GM19099 (cell line): ENCODE measurements at regions not wholly inside any gene's neighbourhood (a gene's known extent, or its start where the extent isn't known, plus 50 kb on each side); places are given as distances from the start of the nearest gene placed in this dataset.

ENCODE experiments used
- POLR2A ChIP-seq: IDR thresholded peaks from 3 replicates; pipeline ENCODE4 v1.6.1; 2011; ENCODE audit warnings: low read depth; ENCODE audit not compliant: insufficient read length; ENCODE audit errors: extremely low read depth

- TF ChIP-seq POLR2A, result no peak
Observed at GRCh38 chr2:234335661-234336228, 161.1 kb downstream of the ARL4C start.

- TF ChIP-seq POLR2A, result no peak
Observed at GRCh38 chr2:234334756-234335155, 162.1 kb downstream of the ARL4C start.

- no peak for TF ChIP-seq POLR2A
Observed at GRCh38 chr2:234334151-234334550, 162.7 kb downstream of the ARL4C start.

GRCh38 chr2:234333168-234334130, 163.4 kb downstream of the ARL4C start:
- TF ChIP-seq POLR2A, result no peak

GRCh38 chr2:234331966-234332365, 164.9 kb downstream of the ARL4C start:
- no peak for TF ChIP-seq POLR2A

GRCh38 chr2:234331566-234331965, 165.3 kb downstream of the ARL4C start:
- no peak for TF ChIP-seq POLR2A

GRCh38 chr2:234330902-234331301, 166.0 kb downstream of the ARL4C start:
- TF ChIP-seq POLR2A, result no peak

- no peak for TF ChIP-seq POLR2A
Observed at GRCh38 chr2:234329202-234329960, 167.5 kb downstream of the ARL4C start.

GRCh38 chr2:234328444-234328990, 168.4 kb downstream of the ARL4C start:
- TF ChIP-seq POLR2A, result no peak

GRCh38 chr2:234326694-234327093, 170.2 kb downstream of the ARL4C start:
- no peak for TF ChIP-seq POLR2A

GRCh38 chr2:234324116-234324515, 172.8 kb downstream of the ARL4C start:
- TF ChIP-seq POLR2A, result no peak

- TF ChIP-seq POLR2A, result no peak
Observed at GRCh38 chr2:234322766-234323465, 174.0 kb downstream of the ARL4C start.

GRCh38 chr2:234320066-234320465, 176.8 kb downstream of the ARL4C start:
- no peak for TF ChIP-seq POLR2A

- no peak for TF ChIP-seq POLR2A
Observed at GRCh38 chr2:234318361-234318760, 178.5 kb downstream of the ARL4C start.
